Mucosa of rectum (tissue), 2 donors: ENCODE measurements at regions not wholly inside any gene's neighbourhood (a gene's known extent, or its start where the extent isn't known, plus 50 kb on each side); places are given as distances from the start of the nearest gene placed in this dataset.

Experiments used
- H3K27ac ChIP-seq, 2 donors: one replicate each; pipeline ENCODE4 v1.7.0; 2013; ENCODE audit warnings: inconsistent platforms in 2 of 2, low read depth in 2 of 2, low read length in 2 of 2
- H3K27me3 ChIP-seq, 2 donors: one replicate each; pipeline ENCODE4 v1.7.0; 2013; ENCODE audit warnings: low read length in 2 of 2; ENCODE audit not compliant: control insufficient read depth in 2 of 2, insufficient read depth in 2 of 2
- H3K36me3 ChIP-seq, 2 donors: one replicate each; pipeline ENCODE4 v1.7.0; 2013; ENCODE audit warnings: low read length in 2 of 2; ENCODE audit not compliant: control insufficient read depth in 2 of 2, insufficient read depth in 2 of 2
- H3K4me1 ChIP-seq, 2 donors: one replicate each; pipeline ENCODE4 v1.7.0; 2013; ENCODE audit warnings: low read length in 2 of 2, mild to moderate bottlenecking in 1 of 2; ENCODE audit not compliant: control insufficient read depth in 2 of 2, insufficient read depth in 2 of 2
- H3K4me3 ChIP-seq, 2 donors: one replicate each; pipeline ENCODE4 v1.7.0; 2013; ENCODE audit warnings: low read length in 2 of 2
- H3K9ac ChIP-seq, 2 donors: one replicate each; pipeline ENCODE4 v1.7.0; 2013; ENCODE audit warnings: low read length in 2 of 2, low read depth in 1 of 2, mild to moderate bottlenecking in 1 of 2
- H3K9me3 ChIP-seq, 2 donors: one replicate each; pipeline ENCODE4 v1.7.0; 2013; ENCODE audit warnings: low read length in 2 of 2; ENCODE audit not compliant: control insufficient read depth in 2 of 2
- donor health status: healthy.
- donor health status: Normal muscosa, but diverticular disease.

- H3K4me3 ChIP-seq, result no peak overlapping the region
- no peaks in the 10 kb centered on the region for H3K27me3 ChIP-seq
- H3K9me3 ChIP-seq, result peaks cover 4 to 5% of the 10 kb centered on the region in 2 donors
- H3K9ac ChIP-seq, result no peak overlapping the region
- no peak overlapping the region for H3K27ac ChIP-seq
- H3K4me1 ChIP-seq, result no peaks in the 10 kb centered on the region
- no peaks in the 10 kb centered on the region for H3K36me3 ChIP-seq
These were observed 420.6 kb upstream of the CNTN5 start for GRCh38 chr11:98600103-98600502.

GRCh38 chr11:98600786-98601773 is 419.7 kb upstream of the CNTN5 start:
- Histone ChIP-seq H3K9me3 (peaks cover 4 to 5% of the 10 kb centered on the region in 2 donors), H3K27ac (no peak overlapping the region), H3K27me3 (no peaks in the 10 kb centered on the region), H3K36me3 (no peaks in the 10 kb centered on the region), H3K9ac (no peak overlapping the region), H3K4me3 (no peak overlapping the region), H3K4me1 (no peaks in the 10 kb centered on the region)

- Histone ChIP-seq H3K4me1 (no peaks in the 10 kb centered on the region), H3K9me3 (no peaks in the 10 kb centered on the region), H3K36me3 (no peaks in the 10 kb centered on the region), H3K4me3 (no peak overlapping the region), H3K9ac (no peak overlapping the region), H3K27ac (no peak overlapping the region), H3K27me3 (no peaks in the 10 kb centered on the region)
These were observed 404.6 kb upstream of the CNTN5 start for GRCh38 chr11:98616098-98616655.

DNA sequence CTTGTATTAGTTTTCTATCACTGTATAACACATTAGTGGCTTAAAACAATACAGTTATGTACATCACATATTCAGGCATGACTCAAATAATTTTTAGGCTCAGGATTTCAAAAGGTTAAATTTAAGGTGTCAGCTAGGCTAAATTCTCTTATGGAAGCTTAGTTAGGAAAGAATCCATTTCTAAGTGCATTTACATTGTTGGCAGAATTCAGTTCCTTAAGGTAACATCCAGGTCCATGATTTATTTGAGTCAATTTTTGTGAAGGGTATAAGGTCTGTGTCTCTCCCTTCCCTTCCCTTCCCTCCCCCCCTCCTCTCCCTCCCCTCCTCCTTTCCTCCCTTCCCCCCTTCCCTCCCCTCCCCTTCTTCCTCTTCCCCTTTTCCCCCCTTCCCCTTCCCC is 399.0 kb upstream of the CNTN5 start:
- Histone ChIP-seq H3K27me3 (no peaks in the 10 kb centered on the region), H3K4me3 (no peak overlapping the region), H3K9me3 (no peaks in the 10 kb centered on the region), H3K4me1 (no peaks in the 10 kb centered on the region), H3K27ac (no peak overlapping the region), H3K36me3 (no peaks in the 10 kb centered on the region), H3K9ac (no peak overlapping the region)

GRCh38 chr11:98625526-98625925 is 395.2 kb upstream of the CNTN5 start:
- Histone ChIP-seq H3K9me3 (no peaks in the 10 kb centered on the region), H3K9ac (no peak overlapping the region), H3K4me3 (no peak overlapping the region), H3K36me3 (no peaks in the 10 kb centered on the region), H3K27me3 (no peaks in the 10 kb centered on the region), H3K27ac (no peak overlapping the region), H3K4me1 (no peaks in the 10 kb centered on the region)

DNA sequence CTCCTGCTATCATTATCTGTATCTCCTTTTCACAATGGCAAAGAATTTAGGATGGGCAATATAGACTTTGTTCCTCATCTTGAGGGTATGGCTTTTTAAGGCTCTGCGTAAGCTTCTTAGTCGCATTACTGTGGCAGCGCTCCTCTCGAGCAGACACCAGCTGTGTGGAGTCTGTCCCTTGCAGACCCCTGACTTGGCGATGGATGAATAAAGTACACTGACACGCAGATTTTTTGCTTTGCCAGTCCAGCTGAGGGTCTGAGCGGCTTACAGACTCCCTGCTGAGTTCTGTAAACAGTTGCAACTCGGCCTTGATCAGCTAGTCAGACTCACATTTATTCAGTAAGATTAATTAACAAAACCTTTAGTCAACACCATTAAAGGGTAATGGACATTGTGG is 390.0 kb upstream of the CNTN5 start:
- Histone ChIP-seq H3K27me3 (no peaks in the 10 kb centered on the region), H3K27ac (no peak overlapping the region), H3K36me3 (no peaks in the 10 kb centered on the region), H3K4me1 (no peaks in the 10 kb centered on the region), H3K4me3 (no peak overlapping the region), H3K9me3 (peaks cover 0 to 4% of the 10 kb centered on the region in 2 donors), H3K9ac (no peak overlapping the region)

- Histone ChIP-seq H3K27ac (no peak overlapping the region), H3K4me3 (no peak overlapping the region), H3K36me3 (no peaks in the 10 kb centered on the region), H3K9ac (no peak overlapping the region), H3K27me3 (no peaks in the 10 kb centered on the region), H3K4me1 (no peaks in the 10 kb centered on the region), H3K9me3 (no peaks in the 10 kb centered on the region)
These were observed 363.0 kb upstream of the CNTN5 start for GRCh38 chr11:98657711-98658110.

DNA sequence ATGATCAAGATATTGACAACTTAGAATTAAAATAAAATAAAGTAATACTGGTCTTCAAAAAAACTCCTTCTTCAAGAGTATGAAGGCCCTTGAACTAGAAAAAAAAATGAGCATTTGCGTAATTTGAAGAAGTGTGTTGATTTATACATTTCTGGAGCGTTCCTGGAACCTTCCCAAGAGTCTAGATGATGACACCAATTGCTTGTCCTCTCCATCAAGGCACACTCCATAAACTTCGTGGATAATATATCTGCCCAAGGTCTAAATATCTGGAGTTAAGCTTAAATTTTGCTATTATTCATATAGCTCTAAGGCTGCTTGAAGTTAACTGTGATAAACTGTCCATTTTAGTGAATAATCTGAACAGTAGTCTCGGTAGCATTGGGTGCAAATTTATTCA is 361.3 kb upstream of the CNTN5 start:
- H3K4me3 ChIP-seq, result no peak overlapping the region
- no peak overlapping the region for H3K27ac ChIP-seq
- H3K9me3 ChIP-seq, result no peaks in the 10 kb centered on the region
- no peaks in the 10 kb centered on the region for H3K27me3 ChIP-seq
- H3K36me3 ChIP-seq, result no peaks in the 10 kb centered on the region
- no peak overlapping the region for H3K9ac ChIP-seq
- H3K4me1 ChIP-seq, result no peaks in the 10 kb centered on the region

GRCh38 chr11:98674390-98674789 is 346.4 kb upstream of the CNTN5 start:
- no peak overlapping the region for H3K4me3 ChIP-seq
- no peaks in the 10 kb centered on the region for H3K4me1 ChIP-seq
- H3K9ac ChIP-seq, result no peak overlapping the region
- H3K27me3 ChIP-seq, result no peaks in the 10 kb centered on the region
- H3K9me3 ChIP-seq, result peaks cover 0 to 4% of the 10 kb centered on the region in 2 donors
- H3K36me3 ChIP-seq, result no peaks in the 10 kb centered on the region
- H3K27ac ChIP-seq, result no peak overlapping the region

- H3K9me3 ChIP-seq, result peaks cover 0 to 2% of the 10 kb centered on the region in 2 donors
- H3K27ac ChIP-seq, result no peak overlapping the region
- H3K9ac ChIP-seq, result no peak overlapping the region
- H3K36me3 ChIP-seq, result no peaks in the 10 kb centered on the region
- no peak overlapping the region for H3K4me3 ChIP-seq
- no peaks in the 10 kb centered on the region for H3K4me1 ChIP-seq
- H3K27me3 ChIP-seq, result no peaks in the 10 kb centered on the region
These were observed 341.1 kb upstream of the CNTN5 start for GRCh38 chr11:98679673-98680072.
